Osteoblast (primary cell): ENCODE measurements at regions not wholly inside any gene's neighbourhood (a gene's known extent, or its start where the extent isn't known, plus 50 kb on each side); places are given as distances from the start of the nearest gene placed in this dataset.

Source experiments
- DNase-seq: peaks from one replicate; pipeline ENCODE4 v3.0.0; 2011; ENCODE audit warnings: low spot score, mixed read lengths; ENCODE audit not compliant: insufficient read length; ENCODE audit errors: missing footprints
- H2AFZ ChIP-seq: 2 replicates; pipeline ENCODE4 v1.6.0; 2011; ENCODE audit warnings: mild to moderate bottlenecking, low read length
- H3K27ac ChIP-seq: 2 replicates; pipeline ENCODE4 v1.5.1; 2011; ENCODE audit warnings: mild to moderate bottlenecking, low read depth, low read length, moderate library complexity
- H3K27me3 ChIP-seq: 2 replicates; pipeline ENCODE4 v1.6.0; 2012; ENCODE audit warnings: mild to moderate bottlenecking, control low read depth, inconsistent platforms, low read length, moderate library complexity; ENCODE audit not compliant: insufficient read depth
- H3K36me3 ChIP-seq: 2 replicates; pipeline ENCODE4 v1.5.1; 2011; ENCODE audit warnings: mild to moderate bottlenecking, low read length, control low read depth, moderate library complexity; ENCODE audit not compliant: insufficient read depth
- H3K4me1 ChIP-seq: 2 replicates; pipeline ENCODE4 v1.5.1; 2011; ENCODE audit warnings: mild to moderate bottlenecking, low read length, control low read depth, moderate library complexity; ENCODE audit not compliant: insufficient read depth
- H3K4me2 ChIP-seq: 2 replicates; pipeline ENCODE4 v1.6.0; 2011; ENCODE audit warnings: mild to moderate bottlenecking, low read length; ENCODE audit not compliant: insufficient read depth
- H3K4me3 ChIP-seq: fragments of 200-600 bp; sonication (generic); 3 replicates; pipeline ENCODE4 v1.5.1; 2012; ENCODE audit warnings: mild to moderate bottlenecking, low read length, inconsistent platforms; ENCODE audit not compliant: insufficient read depth
- H3K79me2 ChIP-seq: 2 replicates; pipeline ENCODE4 v1.6.0; 2012; ENCODE audit warnings: mild to moderate bottlenecking, low read length, control low read depth, inconsistent platforms; ENCODE audit not compliant: insufficient read depth
- H3K9me3 ChIP-seq: 2 replicates; pipeline ENCODE4 v1.5.1; 2011; ENCODE audit warnings: low read depth, low read length, control low read depth
- H4K20me1 ChIP-seq: 2 replicates; pipeline ENCODE4 v1.6.0; 2012; ENCODE audit warnings: mild to moderate bottlenecking, low read length, control low read depth; ENCODE audit not compliant: insufficient read depth
- TF ChIP-seq, protein P1 (sequence below): IDR thresholded peaks from 2 replicates; pipeline ENCODE4 v1.5.1; 2011; ENCODE audit warnings: mild to moderate bottlenecking, low read depth, low read length, moderate library complexity; ENCODE audit errors: extremely low read depth

DNA sequence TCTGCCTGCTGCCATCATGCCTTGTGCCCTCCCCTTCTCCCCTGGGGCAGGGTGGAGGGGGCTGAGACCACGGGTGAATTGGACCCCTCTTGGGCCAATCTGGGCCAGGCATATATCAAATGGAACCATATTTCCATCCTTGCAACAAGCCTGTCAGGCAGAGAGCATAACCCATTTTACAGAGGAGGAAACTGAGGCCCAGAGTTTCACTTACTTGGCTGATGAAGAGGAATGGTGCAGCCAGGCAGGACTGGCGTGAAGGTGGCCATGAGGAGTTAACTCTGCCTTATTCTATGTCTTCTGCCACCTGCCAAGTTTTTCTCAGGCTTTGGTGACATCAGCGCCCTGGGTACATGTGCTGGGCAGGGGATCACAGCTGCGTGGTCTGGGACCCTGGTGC, 155.5 kb upstream of the PCBD1 start:
- H3K79me2 ChIP-seq: no peaks in the 10 kb centered on the region
- H3K27me3 ChIP-seq: peaks cover 25% of the 10 kb centered on the region
- TF ChIP-seq, protein P1, sequence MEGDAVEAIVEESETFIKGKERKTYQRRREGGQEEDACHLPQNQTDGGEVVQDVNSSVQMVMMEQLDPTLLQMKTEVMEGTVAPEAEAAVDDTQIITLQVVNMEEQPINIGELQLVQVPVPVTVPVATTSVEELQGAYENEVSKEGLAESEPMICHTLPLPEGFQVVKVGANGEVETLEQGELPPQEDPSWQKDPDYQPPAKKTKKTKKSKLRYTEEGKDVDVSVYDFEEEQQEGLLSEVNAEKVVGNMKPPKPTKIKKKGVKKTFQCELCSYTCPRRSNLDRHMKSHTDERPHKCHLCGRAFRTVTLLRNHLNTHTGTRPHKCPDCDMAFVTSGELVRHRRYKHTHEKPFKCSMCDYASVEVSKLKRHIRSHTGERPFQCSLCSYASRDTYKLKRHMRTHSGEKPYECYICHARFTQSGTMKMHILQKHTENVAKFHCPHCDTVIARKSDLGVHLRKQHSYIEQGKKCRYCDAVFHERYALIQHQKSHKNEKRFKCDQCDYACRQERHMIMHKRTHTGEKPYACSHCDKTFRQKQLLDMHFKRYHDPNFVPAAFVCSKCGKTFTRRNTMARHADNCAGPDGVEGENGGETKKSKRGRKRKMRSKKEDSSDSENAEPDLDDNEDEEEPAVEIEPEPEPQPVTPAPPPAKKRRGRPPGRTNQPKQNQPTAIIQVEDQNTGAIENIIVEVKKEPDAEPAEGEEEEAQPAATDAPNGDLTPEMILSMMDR: no peak
- H3K36me3 ChIP-seq: no peaks in the 10 kb centered on the region
- H3K4me3 ChIP-seq: no peak overlapping the region
- H3K4me2 ChIP-seq: no peak overlapping the region
- no peak overlapping the region for H2AFZ ChIP-seq
- H3K4me1 ChIP-seq: no peaks in the 10 kb centered on the region
- no peak for DNase-seq
- H3K9me3 ChIP-seq: no peaks in the 10 kb centered on the region
- no peaks in the 10 kb centered on the region for H4K20me1 ChIP-seq
- H3K27ac ChIP-seq: no peak overlapping the region

DNA sequence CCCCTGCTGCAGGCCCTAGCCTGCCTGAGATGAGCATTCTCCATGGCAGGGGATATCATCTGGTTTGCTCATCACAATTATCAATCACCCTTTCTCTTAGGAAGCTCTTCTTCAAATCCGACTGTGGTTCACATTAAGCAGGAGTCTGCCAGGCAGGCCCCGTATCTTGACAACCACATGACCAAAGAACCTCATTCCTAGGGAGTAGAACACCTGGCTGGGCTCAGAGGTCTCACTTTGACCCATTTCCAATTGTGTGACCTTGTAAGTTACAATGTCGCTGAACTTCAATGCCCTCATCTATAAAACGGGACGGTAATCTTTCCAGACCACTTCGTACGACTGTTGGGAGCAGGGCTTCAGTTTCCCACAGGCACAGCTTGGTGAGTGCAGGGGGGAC, 156.4 kb upstream of the PCBD1 start:
- DNase-seq: no peak
- no peaks in the 10 kb centered on the region for H3K36me3 ChIP-seq
- H4K20me1 ChIP-seq: no peaks in the 10 kb centered on the region
- no peaks in the 10 kb centered on the region for H3K4me1 ChIP-seq
- no peak overlapping the region for H3K27ac ChIP-seq
- H3K4me3 ChIP-seq: no peak overlapping the region
- H3K27me3 ChIP-seq: peaks cover 25% of the 10 kb centered on the region
- no peak overlapping the region for H2AFZ ChIP-seq
- H3K9me3 ChIP-seq: no peaks in the 10 kb centered on the region
- no peak overlapping the region for H3K4me2 ChIP-seq
- no peaks in the 10 kb centered on the region for H3K79me2 ChIP-seq
- TF ChIP-seq, protein P1: no peak

DNA sequence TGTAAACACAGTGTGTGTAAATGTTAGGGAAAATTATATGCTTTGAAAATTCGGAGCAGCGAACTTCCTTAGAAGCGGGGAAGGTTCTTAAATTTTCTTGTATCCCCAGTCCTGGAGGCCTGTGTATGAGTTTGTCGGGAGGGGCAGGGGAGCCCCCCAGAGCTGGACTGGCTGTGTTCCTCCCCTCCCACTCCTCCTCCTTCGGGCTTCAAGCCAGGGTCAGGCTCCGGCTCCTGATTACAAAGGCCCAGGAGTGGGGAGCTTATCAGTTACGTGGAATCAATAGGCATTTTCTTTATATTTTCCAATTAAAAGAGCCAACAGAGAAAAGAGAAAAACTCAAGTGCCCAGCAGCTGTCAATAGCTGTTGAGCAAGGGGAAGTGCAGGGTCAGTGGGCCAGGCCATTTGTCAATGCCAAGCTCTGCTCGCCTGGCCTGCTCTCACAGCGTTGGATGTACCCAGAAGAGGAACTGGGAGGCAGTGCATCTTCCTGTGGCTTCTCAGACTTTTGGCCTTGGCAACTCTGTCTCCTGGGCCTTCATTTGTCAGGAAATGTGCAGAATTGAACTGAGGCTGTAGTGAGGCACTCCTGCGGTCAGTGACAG, 156.9 kb upstream of the PCBD1 start:
- Histone ChIP-seq H3K27me3 (peaks cover 25% of the 10 kb centered on the region), H3K4me2 (no peak overlapping the region), H3K4me3 (no peak overlapping the region), H3K9me3 (no peaks in the 10 kb centered on the region), H3K4me1 (no peaks in the 10 kb centered on the region), H3K36me3 (no peaks in the 10 kb centered on the region), H4K20me1 (no peaks in the 10 kb centered on the region), H3K79me2 (no peaks in the 10 kb centered on the region), H3K27ac (no peak overlapping the region), H2AFZ (no peak overlapping the region)
- no peak for DNase-seq
- TF ChIP-seq, protein P1: no peak

DNA sequence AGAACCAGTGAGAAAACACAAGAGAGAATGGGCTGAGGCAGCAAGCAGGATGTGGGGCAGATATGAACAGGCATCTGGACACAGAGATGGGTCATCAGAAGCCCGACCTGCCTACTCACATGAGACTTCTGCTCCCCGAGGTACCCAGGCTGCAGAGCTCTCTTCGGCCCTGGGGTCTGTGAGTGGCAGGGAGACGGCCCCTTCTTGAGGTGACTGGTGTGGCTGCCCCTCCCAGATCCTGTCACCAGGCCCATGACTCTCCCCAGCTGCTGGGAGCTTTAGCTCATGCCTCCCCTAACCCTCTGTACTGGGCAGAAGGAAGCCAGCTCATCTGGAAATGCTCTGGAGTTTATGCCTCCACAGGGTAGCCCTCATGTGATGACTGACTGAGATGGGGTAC, 157.6 kb upstream of the PCBD1 start:
- Histone ChIP-seq H3K79me2 (no peaks in the 10 kb centered on the region), H3K4me3 (no peak overlapping the region), H3K9me3 (no peaks in the 10 kb centered on the region), H3K36me3 (no peaks in the 10 kb centered on the region), H3K27me3 (peaks cover 28% of the 10 kb centered on the region), H3K4me2 (no peak overlapping the region), H4K20me1 (no peaks in the 10 kb centered on the region), H3K4me1 (no peaks in the 10 kb centered on the region), H3K27ac (no peak overlapping the region), H2AFZ (no peak overlapping the region)
- peak; percentile 73 for DNase-seq
- TF ChIP-seq, protein P1: no peak
